RWPE2 (cell line): ENCODE measurements at regions not wholly inside any gene's neighbourhood (a gene's known extent, or its start where the extent isn't known, plus 50 kb on each side); places are given as distances from the start of the nearest gene placed in this dataset.
A peak's percentile ranks its signal among the peaks of the same experiment; 100 is the strongest.

Experiments used
- ATAC-seq: fragments of 200-7000 bp; cut with Tn5 transposase; 3 replicates; pipeline ENCODE4 v1.9.1; 2021; ENCODE audit warnings: low read depth
- DNase-seq: peaks from one replicate; pipeline ENCODE4 v3.0.0-alpha.2; 2020; ENCODE audit warnings: low spot score
- H3K27ac ChIP-seq: fragments of 450-650 bp; 2 replicates; pipeline ENCODE4 v1.5.1; 2017; ENCODE audit warnings: mild to moderate bottlenecking; ENCODE audit not compliant: poor library complexity, severe bottlenecking
- H3K27me3 ChIP-seq: fragments of 250-450 bp; sonication (Bioruptor Pico); 2 replicates; pipeline ENCODE4 v1.5.1; 2021; ENCODE audit warnings: mild to moderate bottlenecking, moderate library complexity; ENCODE audit not compliant: insufficient read depth, poor library complexity, severe bottlenecking
- H3K36me3 ChIP-seq: fragments of 250-450 bp; sonication (Bioruptor Pico); 2 replicates; pipeline ENCODE4 v1.5.1; 2020; ENCODE audit warnings: low read depth, mild to moderate bottlenecking, moderate library complexity
- H3K4me1 ChIP-seq: fragments of 250-450 bp; sonication (Bioruptor Pico); 2 replicates; pipeline ENCODE4 v1.5.1; 2021; ENCODE audit warnings: mild to moderate bottlenecking, moderate library complexity; ENCODE audit not compliant: insufficient read depth, poor library complexity, severe bottlenecking
- H3K4me3 ChIP-seq: fragments of 250-450 bp; sonication (Bioruptor Pico); 2 replicates; pipeline ENCODE4 v1.5.1; 2021; ENCODE audit warnings: mild to moderate bottlenecking, moderate library complexity; ENCODE audit not compliant: severe bottlenecking
- H3K9me3 ChIP-seq: fragments of 250-450 bp; sonication (Bioruptor Pico); 2 replicates; pipeline ENCODE4 v1.5.1; 2021; ENCODE audit warnings: mild to moderate bottlenecking, moderate library complexity; ENCODE audit not compliant: severe bottlenecking
- TF ChIP-seq, protein P1 (sequence below): fragments of 450-650 bp; IDR thresholded peaks from one replicate; pipeline ENCODE4 v1.5.1; 2017; ENCODE audit warnings: mild to moderate bottlenecking, moderate library complexity; ENCODE audit not compliant: poor library complexity, severe bottlenecking

DNA sequence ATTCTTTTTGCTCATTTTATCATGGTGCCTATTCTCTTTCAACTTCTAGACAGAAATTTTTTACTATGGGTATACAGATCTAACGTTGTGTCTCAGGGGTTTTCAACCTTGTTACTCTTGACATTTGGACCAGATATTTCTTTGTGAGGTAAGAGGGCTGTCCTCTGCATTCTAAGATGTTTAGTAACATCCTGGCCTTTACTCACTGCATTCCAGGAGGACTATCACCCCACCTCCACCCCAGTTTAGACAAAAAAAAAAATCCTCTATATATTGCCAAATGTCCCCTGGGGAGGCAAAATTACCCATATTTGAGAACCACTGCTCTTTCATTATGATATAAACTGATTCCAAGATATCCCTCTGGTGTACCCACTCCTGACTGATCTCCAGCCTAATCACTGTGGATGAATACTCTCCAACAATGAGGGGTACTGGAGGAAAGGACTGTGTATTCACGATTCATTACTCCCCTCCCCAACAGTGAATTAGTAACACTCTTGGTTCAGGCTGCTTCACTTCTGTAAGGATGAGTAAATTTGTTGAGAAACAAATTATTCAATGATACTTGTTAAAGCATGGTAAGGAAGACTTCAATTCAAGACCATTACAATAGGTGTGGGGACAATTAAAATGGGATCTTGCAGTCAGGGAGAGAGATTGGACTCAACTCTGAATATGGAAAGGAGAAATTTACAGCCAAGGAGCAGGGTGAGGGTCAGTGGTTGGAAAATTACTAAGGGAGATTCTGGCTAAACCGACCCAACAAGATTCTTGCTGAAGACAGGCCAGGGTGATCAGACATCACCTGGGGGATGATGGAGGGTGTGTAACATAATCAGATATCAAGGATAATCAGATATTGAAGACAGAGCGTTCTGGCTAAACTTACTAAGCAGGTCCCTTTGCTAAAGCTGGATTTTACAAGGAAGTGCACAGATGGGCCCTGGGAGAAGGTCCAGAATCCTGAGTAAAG lies 123.8 kb upstream of the DAZL start:
- Histone ChIP-seq H3K27me3 (no peaks in the 10 kb centered on the region), H3K4me1 (peaks cover 14% of the 10 kb centered on the region), H3K27ac (peak overlapping the region; percentile 77), H3K4me3 (no peak overlapping the region), H3K9me3 (no peaks in the 10 kb centered on the region), H3K36me3 (no peaks in the 10 kb centered on the region)
- ATAC-seq (peak; percentile 86), DNase-seq (no peak)
- TF ChIP-seq, protein P1, sequence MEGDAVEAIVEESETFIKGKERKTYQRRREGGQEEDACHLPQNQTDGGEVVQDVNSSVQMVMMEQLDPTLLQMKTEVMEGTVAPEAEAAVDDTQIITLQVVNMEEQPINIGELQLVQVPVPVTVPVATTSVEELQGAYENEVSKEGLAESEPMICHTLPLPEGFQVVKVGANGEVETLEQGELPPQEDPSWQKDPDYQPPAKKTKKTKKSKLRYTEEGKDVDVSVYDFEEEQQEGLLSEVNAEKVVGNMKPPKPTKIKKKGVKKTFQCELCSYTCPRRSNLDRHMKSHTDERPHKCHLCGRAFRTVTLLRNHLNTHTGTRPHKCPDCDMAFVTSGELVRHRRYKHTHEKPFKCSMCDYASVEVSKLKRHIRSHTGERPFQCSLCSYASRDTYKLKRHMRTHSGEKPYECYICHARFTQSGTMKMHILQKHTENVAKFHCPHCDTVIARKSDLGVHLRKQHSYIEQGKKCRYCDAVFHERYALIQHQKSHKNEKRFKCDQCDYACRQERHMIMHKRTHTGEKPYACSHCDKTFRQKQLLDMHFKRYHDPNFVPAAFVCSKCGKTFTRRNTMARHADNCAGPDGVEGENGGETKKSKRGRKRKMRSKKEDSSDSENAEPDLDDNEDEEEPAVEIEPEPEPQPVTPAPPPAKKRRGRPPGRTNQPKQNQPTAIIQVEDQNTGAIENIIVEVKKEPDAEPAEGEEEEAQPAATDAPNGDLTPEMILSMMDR = no peak

DNA sequence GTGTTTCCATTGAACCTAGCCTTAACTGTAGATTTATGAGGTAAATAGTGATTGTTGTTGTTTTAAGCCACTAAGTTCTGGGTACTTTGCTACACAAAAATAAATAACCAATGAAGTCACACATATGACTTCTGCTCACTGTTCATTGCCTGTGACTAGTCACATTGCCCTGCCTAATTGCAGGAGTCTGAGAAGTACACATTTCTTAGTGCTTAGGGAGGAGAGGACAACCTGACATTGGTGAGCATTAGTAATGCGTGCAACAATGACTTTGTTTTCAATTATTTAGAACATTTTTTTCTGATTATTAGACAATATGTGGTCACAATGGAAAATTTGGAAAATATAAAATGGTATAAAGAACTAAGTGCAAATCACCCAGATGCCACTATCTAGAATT lies 133.2 kb upstream of the DAZL start:
- Histone ChIP-seq H3K9me3 (no peaks in the 10 kb centered on the region), H3K4me1 (no peaks in the 10 kb centered on the region), H3K27ac (no peak overlapping the region), H3K4me3 (no peak overlapping the region), H3K36me3 (no peaks in the 10 kb centered on the region), H3K27me3 (no peaks in the 10 kb centered on the region)
- TF ChIP-seq, protein P1 = no peak
- DNase-seq (no peak), ATAC-seq (no peak)

DNA sequence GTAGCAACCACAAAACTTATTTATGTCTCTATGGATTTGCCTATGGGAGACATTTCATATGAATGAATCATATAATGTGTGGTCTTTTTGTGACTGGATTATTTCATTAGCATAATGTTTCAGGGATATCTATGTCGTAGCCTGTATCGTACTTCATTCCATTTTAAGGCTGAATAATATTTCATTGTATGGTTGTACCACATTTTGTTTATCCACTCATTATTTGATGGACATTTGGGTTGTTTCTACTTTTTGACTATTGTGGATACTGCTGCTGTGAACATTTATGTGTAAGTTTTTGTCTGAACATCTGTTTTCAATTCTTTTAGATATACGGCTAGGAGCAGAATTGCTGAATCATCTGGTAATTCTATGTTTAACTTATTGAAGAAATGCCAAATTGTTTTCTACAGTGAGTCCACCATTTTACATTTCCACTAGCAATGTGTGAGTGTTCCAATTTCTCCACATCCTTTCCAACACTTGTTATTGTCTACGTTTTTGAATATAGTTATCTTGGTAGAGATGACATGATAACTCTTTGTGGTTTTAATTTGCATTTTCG lies 134.4 kb upstream of the DAZL start:
- H3K27me3 ChIP-seq = no peaks in the 10 kb centered on the region
- no peaks in the 10 kb centered on the region for H3K4me1 ChIP-seq
- H3K36me3 ChIP-seq = no peaks in the 10 kb centered on the region
- no peak overlapping the region for H3K4me3 ChIP-seq
- DNase-seq (no peak), ATAC-seq (no peak)
- TF ChIP-seq, protein P1 = no peak
- H3K9me3 ChIP-seq = no peaks in the 10 kb centered on the region
- no peak overlapping the region for H3K27ac ChIP-seq

DNA sequence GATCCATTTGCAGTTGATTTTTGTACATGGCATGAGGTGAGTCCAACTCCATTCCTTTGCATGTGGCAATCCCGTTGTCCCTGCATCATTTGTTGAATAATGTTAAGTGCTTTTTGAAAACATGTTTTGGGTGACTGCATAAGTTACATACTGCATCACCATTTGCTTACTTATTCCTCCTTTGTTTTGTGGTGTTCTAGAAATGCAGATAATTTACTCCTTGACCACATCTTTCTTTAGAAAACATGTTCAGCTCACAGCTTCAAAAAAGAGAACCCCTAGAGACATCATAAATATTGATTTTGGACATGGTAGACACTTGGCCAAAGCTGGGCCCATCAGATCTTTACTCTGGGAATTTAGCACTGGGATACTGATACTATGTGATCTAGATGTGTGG lies 135.3 kb upstream of the DAZL start:
- Histone ChIP-seq H3K36me3 (no peaks in the 10 kb centered on the region), H3K27ac (no peak overlapping the region), H3K9me3 (no peaks in the 10 kb centered on the region), H3K27me3 (no peaks in the 10 kb centered on the region), H3K4me1 (no peaks in the 10 kb centered on the region), H3K4me3 (no peak overlapping the region)
- TF ChIP-seq, protein P1 = no peak
- no peak for DNase-seq
- ATAC-seq = no peak
